Muscle layer of duodenum (tissue), 2 donors: ENCODE measurements at regions not wholly inside any gene's neighbourhood (a gene's known extent, or its start where the extent isn't known, plus 50 kb on each side); places are given as distances from the start of the nearest gene placed in this dataset.
"Not testable (repeated sequence)": the region's sequence is repeated elsewhere in the genome, so short reads cannot be mapped to it uniquely, and the experiment has no call there.

Experiments
- H3K27ac ChIP-seq: one replicate; pipeline ENCODE4 v1.7.0; 2013; ENCODE audit warnings: mild to moderate bottlenecking, low read length
- H3K27me3 ChIP-seq: one replicate; pipeline ENCODE4 v1.7.0; 2013; ENCODE audit warnings: low read depth, mild to moderate bottlenecking, control low read depth, low read length
- H3K36me3 ChIP-seq, 2 donors: one replicate each; pipeline ENCODE4 v1.7.0; 2013; ENCODE audit warnings: low read length in 2 of 2, control low read depth in 1 of 2, mild to moderate bottlenecking in 1 of 2; ENCODE audit not compliant: insufficient read depth in 2 of 2, control insufficient read depth in 1 of 2
- H3K4me1 ChIP-seq, 2 donors: one replicate each; pipeline ENCODE4 v1.7.0; 2013; ENCODE audit warnings: low read length in 2 of 2, mild to moderate bottlenecking in 2 of 2, control low read depth in 1 of 2, moderate library complexity in 1 of 2; ENCODE audit not compliant: insufficient read depth in 2 of 2, control insufficient read depth in 1 of 2
- H3K4me3 ChIP-seq, 2 donors: one replicate each; pipeline ENCODE4 v1.7.0; 2013; ENCODE audit warnings: low read length in 2 of 2, low read depth in 1 of 2, mild to moderate bottlenecking in 1 of 2
- H3K9me3 ChIP-seq, 2 donors: one replicate each; pipeline ENCODE4 v1.7.0; 2013; ENCODE audit warnings: low read length in 2 of 2, control low read depth in 1 of 2, mild to moderate bottlenecking in 1 of 2; ENCODE audit not compliant: control insufficient read depth in 1 of 2
- donor health status: healthy.

DNA sequence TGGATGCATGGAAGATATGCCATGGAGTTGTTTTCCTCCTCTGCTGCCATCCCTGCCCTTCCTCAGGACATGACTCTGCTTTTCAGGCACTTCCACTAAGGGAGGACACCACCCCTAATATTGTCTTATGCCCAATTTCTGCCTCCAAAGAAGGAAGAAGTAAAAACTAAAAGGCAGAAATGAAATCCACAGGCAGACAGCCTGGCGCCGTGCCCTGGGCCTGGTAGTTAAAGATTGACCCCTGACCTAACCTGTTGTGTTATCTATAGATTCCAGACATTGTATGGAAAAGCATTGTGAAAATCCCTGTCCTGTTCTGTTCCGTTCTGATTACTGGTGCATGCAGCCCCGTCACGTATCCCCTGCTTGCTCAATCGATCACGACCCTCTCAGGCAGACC, 80.1 kb upstream of the PLAC8 start:
- not testable (repeated sequence) for H3K27me3 ChIP-seq, H3K27ac ChIP-seq, H3K9me3 ChIP-seq, H3K4me1 ChIP-seq, H3K4me3 ChIP-seq, H3K36me3 ChIP-seq

DNA sequence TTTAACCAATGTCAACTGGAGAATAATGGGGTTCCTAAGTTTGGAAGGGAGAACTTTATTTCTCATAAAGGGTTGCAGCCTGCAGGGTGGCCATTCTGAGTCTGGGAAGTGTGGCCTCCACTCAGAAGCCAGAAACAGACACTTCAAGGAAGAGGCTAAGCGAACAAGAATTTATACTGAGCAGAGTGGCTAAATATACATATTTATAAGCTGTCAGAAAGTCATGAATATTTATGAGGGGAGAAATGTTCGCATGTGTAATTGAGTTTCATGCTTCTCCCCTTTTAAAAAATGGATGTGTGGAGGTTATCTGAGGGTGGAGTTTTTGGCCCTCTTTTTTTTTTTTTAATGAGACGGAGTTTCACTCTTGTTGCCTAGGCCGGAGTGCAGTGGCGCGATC, 78.1 kb upstream of the PLAC8 start:
- H3K9me3 ChIP-seq: no peaks in the 10 kb centered on the region
- no peaks in the 10 kb centered on the region for H3K27me3 ChIP-seq
- no peaks in the 10 kb centered on the region for H3K4me1 ChIP-seq
- no peak overlapping the region for H3K27ac ChIP-seq
- no peaks in the 10 kb centered on the region for H3K36me3 ChIP-seq
- H3K4me3 ChIP-seq: no peak overlapping the region

DNA sequence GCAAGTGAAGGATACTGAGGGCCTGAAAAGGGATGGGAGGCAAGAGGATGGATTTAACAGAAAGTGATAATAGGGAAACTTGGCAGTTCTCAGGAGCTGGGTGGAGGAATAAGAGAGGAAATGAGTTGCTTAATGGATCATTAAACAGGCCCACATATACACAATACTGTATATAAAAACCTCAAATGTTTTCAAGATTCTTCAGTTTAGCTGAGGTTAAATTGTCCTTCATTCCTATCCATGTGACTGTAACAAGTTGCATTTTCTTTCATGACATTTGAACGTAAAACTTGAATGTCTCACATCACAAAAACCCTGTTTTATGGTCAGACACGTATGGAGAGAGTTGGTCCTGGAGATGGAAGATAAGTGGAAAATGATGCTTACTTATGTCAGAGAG, 76.5 kb upstream of the PLAC8 start:
- H3K27me3 ChIP-seq: no peaks in the 10 kb centered on the region
- H3K4me1 ChIP-seq: no peaks in the 10 kb centered on the region
- no peaks in the 10 kb centered on the region for H3K9me3 ChIP-seq
- H3K27ac ChIP-seq: no peak overlapping the region
- no peak overlapping the region for H3K4me3 ChIP-seq
- H3K36me3 ChIP-seq: no peaks in the 10 kb centered on the region

DNA sequence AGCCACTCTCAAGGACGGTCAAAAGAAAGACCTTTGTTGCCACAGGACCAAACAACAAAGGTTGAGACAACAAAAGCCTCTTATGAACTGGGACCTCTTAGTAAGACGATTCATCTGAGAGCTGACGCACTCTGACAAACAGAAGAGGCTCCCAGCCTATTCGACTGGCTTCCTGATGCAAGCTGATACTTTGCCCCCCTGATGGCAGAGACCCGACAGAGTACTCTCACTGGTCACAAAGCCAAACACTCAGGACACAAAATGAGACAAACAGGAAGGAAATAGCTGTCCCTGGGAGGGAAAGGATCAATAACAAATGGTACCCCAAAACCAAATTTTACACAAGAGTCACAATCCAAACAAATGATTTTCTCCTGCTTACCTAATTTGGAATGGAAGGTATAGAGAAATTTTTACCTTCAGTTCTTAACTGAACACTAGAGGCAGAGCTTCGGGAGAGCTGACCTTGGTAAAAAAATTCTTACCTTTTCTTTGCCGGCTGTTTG, 75.2 kb upstream of the PLAC8 start:
- H3K9me3 ChIP-seq: no peaks in the 10 kb centered on the region
- no peaks in the 10 kb centered on the region for H3K4me1 ChIP-seq
- H3K27ac ChIP-seq: no peak overlapping the region
- H3K27me3 ChIP-seq: no peaks in the 10 kb centered on the region
- H3K4me3 ChIP-seq: no peak overlapping the region
- H3K36me3 ChIP-seq: no peaks in the 10 kb centered on the region

DNA sequence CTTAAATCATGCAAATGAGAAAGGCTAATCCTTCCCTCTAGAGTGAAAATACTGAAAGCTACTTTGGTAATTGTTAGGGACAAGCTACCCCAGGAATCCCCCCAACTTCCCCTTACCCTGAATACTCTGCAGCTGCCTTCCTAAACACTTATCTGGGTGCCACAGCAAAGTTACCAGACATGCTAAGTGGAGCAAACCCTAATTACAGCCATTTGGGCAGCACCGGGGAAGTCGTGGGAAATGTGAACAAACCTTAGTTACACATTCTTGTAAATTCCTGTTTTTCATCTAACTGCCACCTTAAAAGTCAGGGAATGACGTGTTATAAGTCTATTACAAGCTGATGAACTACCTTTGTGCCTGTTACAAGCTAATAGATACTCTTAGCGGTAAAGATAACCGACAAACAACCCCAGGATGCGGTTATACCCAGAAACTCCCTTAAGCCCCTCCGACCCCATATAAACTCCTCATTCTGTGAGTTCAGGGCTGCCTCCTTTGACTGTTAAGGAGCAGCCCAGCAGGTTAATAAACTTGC, 66.0 kb upstream of the PLAC8 start:
- Histone ChIP-seq H3K4me1 (no peaks in the 10 kb centered on the region), H3K36me3 (no peaks in the 10 kb centered on the region), H3K27me3 (no peaks in the 10 kb centered on the region), H3K9me3 (no peaks in the 10 kb centered on the region), H3K4me3 (no peak overlapping the region), H3K27ac (no peak overlapping the region)

DNA sequence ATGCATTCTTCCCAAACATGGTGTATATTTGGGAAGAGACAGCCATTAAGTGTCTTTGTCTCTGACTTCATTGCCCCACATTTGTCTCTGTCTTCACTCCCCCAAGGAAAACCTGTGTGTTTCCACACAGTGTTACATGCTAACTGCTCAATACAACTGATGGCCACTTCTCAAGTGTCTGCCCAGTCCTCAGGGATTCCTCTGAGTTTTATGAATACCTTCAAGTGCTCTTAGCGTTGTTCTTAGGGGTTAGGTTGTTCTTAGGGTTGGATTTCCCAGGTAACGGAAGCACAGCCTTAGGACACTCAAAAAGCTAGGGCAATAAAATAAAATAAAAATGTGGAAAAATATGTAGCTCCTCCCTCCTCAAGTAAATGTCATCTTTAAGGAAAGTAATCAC, 64.7 kb upstream of the PLAC8 start:
- H3K36me3 ChIP-seq: no peaks in the 10 kb centered on the region
- no peaks in the 10 kb centered on the region for H3K27me3 ChIP-seq
- no peak overlapping the region for H3K4me3 ChIP-seq
- no peaks in the 10 kb centered on the region for H3K9me3 ChIP-seq
- no peaks in the 10 kb centered on the region for H3K4me1 ChIP-seq
- no peak overlapping the region for H3K27ac ChIP-seq

DNA sequence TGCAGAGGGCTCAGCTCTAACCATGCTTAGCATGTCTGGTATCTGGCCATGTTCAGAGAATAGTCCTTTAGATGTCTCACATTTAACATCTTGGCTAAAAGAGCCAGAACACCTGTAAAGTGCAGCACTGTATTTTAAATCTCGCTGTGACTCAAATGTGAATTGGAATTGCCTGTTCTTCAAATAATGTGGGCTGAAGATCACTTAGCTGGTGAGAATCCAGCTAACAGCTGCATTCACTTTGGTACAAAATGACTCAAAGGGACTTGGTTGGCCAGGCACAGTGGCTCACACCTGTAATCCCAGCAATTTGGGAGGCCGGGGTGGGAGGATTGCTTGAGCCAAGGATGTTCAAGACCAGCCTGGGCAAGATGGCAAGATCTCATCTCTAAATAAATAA, 63.5 kb upstream of the PLAC8 start:
- no peaks in the 10 kb centered on the region for H3K4me1 ChIP-seq
- no peak overlapping the region for H3K4me3 ChIP-seq
- no peak overlapping the region for H3K27ac ChIP-seq
- no peaks in the 10 kb centered on the region for H3K9me3 ChIP-seq
- H3K27me3 ChIP-seq: no peaks in the 10 kb centered on the region
- no peaks in the 10 kb centered on the region for H3K36me3 ChIP-seq

DNA sequence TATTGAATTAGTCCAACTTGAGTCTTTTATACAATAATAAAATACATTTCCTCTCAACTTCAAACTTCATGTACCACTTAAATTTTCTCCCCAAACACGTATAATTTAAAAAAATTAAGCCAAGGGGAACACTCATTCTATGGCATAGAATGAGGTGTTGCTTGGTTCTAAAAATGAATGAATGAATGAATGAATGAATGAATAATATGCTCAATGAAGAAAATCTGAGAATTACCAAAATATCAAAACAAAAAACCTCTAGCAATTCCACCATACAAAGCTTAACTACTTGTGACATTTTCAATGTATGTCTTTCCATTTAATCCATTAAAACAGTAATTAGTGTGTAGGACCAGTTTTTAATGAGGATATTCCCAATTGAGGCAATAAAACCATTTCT, 62.7 kb upstream of the PLAC8 start:
- no peak overlapping the region for H3K4me3 ChIP-seq
- no peaks in the 10 kb centered on the region for H3K4me1 ChIP-seq
- no peaks in the 10 kb centered on the region for H3K36me3 ChIP-seq
- no peaks in the 10 kb centered on the region for H3K27me3 ChIP-seq
- no peaks in the 10 kb centered on the region for H3K9me3 ChIP-seq
- H3K27ac ChIP-seq: no peak overlapping the region

DNA sequence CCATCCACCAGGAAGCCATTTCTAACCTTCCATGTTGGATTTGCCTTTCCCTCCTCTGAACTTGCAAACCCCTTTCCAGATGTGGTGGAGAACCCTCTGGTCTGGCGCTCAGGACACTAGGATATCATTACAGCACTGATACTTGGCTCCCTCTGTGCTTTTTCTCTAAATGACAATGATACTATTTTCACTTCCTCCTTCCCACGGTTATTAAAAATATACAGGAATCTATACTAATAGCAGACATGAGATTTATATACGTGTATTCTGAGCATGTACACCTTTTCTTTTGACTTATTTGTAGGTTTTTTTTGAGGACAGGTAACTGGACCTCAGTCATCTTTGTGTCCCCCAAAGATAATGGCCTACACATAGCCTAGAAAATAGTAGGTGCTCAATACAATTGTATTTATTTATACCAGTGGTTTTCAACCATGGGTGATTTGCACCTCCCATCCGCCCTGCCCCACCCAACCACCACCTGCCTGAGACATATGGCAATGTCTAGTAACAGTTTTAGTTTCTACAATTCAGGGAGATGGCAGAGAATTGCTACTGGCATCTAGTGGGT, 60.4 kb upstream of the PLAC8 start:
- Histone ChIP-seq H3K4me1 (no peaks in the 10 kb centered on the region), H3K27ac (no peak overlapping the region), H3K9me3 (no peaks in the 10 kb centered on the region), H3K4me3 (no peak overlapping the region), H3K27me3 (no peaks in the 10 kb centered on the region), H3K36me3 (no peaks in the 10 kb centered on the region)

DNA sequence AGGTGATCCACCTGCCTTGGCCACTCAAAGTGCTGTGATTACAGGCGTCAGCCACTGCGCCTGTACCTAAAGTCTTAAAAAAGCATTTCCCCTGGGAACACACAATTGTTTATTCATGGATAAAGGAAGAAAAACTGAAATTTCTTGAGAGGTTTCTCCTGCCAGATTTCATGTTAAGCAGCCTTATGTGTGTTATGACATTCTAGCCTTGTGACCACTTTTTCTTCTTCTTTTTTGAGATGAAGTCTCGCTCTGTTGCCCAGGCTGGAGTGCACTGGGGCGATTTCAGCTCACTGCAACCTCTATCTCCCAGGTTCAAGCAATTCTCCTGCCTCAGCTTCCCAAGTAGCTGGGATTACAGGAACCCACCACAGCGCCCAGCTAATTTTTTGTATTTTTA, 57.8 kb upstream of the PLAC8 start:
- H3K36me3 ChIP-seq: no peaks in the 10 kb centered on the region
- no peak overlapping the region for H3K27ac ChIP-seq
- no peaks in the 10 kb centered on the region for H3K4me1 ChIP-seq
- no peaks in the 10 kb centered on the region for H3K27me3 ChIP-seq
- no peak overlapping the region for H3K4me3 ChIP-seq
- H3K9me3 ChIP-seq: no peaks in the 10 kb centered on the region

DNA sequence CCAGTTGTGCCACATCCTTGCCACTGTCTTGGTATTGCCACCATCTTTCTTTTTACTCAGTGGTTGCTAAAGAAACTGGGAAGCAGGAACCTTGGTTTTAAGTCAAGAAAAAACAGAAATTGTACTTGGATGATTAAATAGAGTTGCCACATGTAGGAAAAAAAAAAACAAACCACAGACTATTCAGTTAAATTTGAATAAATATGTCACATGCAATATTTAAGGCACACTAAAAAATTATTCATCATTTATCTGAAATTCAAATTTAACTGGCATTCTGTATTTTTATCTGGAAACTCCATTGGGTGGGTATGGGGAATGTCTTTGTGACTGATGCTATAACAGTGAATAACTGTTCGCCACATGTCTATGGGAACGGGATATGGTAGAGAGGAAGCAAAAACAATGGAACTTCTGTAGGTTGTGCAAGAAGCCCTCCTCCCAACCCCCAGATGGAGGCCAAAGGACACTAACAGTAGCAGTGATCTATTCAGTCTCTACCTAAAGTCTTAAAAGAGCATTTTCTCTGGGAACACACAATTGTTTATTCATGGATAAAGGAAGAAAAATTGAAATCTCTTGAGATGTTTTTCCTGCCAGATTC, 57.0 kb upstream of the PLAC8 start:
- no peaks in the 10 kb centered on the region for H3K9me3 ChIP-seq
- H3K4me1 ChIP-seq: no peaks in the 10 kb centered on the region
- H3K36me3 ChIP-seq: no peaks in the 10 kb centered on the region
- no peaks in the 10 kb centered on the region for H3K27me3 ChIP-seq
- no peak overlapping the region for H3K4me3 ChIP-seq
- no peak overlapping the region for H3K27ac ChIP-seq

DNA sequence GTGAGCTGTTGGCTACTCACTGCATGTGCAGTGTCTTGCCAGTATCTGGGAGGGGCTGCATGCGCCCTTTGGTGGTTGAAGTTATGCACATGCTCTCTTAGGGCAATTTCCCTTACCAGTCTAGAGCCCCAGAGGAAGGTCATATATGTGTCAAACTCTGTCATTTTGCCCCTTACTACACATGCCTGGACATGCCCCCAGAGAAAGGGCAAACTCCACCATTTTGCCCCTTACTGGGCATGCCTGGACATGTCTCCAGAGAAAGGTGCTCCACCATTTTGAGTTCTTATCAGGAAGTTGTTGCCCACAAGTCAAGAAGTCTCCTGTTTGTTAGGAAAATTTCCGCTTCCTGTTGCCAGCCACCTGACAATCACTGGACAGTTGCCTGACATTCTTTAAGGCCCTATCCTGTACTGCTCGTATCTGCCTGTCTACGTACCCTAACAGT, 56.4 kb upstream of the PLAC8 start:
- H3K27me3 ChIP-seq: no peaks in the 10 kb centered on the region
- H3K4me1 ChIP-seq: no peaks in the 10 kb centered on the region
- H3K27ac ChIP-seq: no peak overlapping the region
- H3K9me3 ChIP-seq: no peaks in the 10 kb centered on the region
- H3K4me3 ChIP-seq: no peak overlapping the region
- H3K36me3 ChIP-seq: no peaks in the 10 kb centered on the region
